ENCODE measurements at regions not wholly inside any gene's neighbourhood (a gene's known extent, or its start where the extent isn't known, plus 50 kb on each side); places are given as distances from the start of the nearest gene placed in this dataset.

GRCh38 chr5:174359071-174359470, 313.6 kb downstream of the NSG2 start:
- Mint-ChIP-seq H3K9me3 (peaks cover 11% of the 10 kb centered on the region), H3K27me3 (no peaks in the 10 kb centered on the region)
- POLR2A ChIA-PET, result no interaction called here

GRCh38 chr5:174362514-174362913, 317.0 kb downstream of the NSG2 start:
- ATAC-seq (ENCODE audit: low read depth) (no peak), DNase-seq (no peak)
- POLR2A ChIA-PET, result no interaction called here
- no peak overlapping the region for H3K27ac Mint-ChIP-seq
- H3K9me3 Mint-ChIP-seq, result peaks cover 11% of the 10 kb centered on the region
- no peaks in the 10 kb centered on the region for H3K36me3 Mint-ChIP-seq
- no peak overlapping the region for H3K4me3 Mint-ChIP-seq
- peaks cover 3% of the 10 kb centered on the region for H3K27me3 Mint-ChIP-seq
- H3K4me1 Mint-ChIP-seq, result no peaks in the 10 kb centered on the region

More at GRCh38 chr5:174359071-174359470, 313.6 kb downstream of the NSG2 start:
- Mint-ChIP-seq H3K36me3 (no peaks in the 10 kb centered on the region), H3K4me1 (no peaks in the 10 kb centered on the region), H3K27ac (no peak overlapping the region), H3K4me3 (no peak overlapping the region)
- ATAC-seq (ENCODE audit: low read depth) (no peak), DNase-seq (no peak)

- POLR2A ChIA-PET, result no interaction called here
- ATAC-seq (ENCODE audit: low read depth) (no peak), DNase-seq (no peak)
- Mint-ChIP-seq H3K36me3 (no peaks in the 10 kb centered on the region), H3K27ac (no peak overlapping the region), H3K4me3 (no peak overlapping the region), H3K27me3 (peaks cover 3% of the 10 kb centered on the region), H3K9me3 (peaks cover 11% of the 10 kb centered on the region), H3K4me1 (no peaks in the 10 kb centered on the region)
These were observed 318.4 kb downstream of the NSG2 start for GRCh38 chr5:174363934-174364333.

- no peak overlapping the region for H3K4me3 Mint-ChIP-seq
These were observed 319.2 kb downstream of the NSG2 start for GRCh38 chr5:174364676-174365075.

GRCh38 chr5:174371600-174372094, 326.1 kb downstream of the NSG2 start:
- POLR2A ChIA-PET, result no interaction called here

More at GRCh38 chr5:174364676-174365075, 319.2 kb downstream of the NSG2 start:
- Mint-ChIP-seq H3K27me3 (peaks cover 3% of the 10 kb centered on the region), H3K9me3 (peaks cover 11% of the 10 kb centered on the region), H3K4me1 (no peaks in the 10 kb centered on the region), H3K27ac (no peak overlapping the region), H3K36me3 (no peaks in the 10 kb centered on the region)
- POLR2A ChIA-PET, result no interaction called here
- ATAC-seq (ENCODE audit: low read depth) (no peak), DNase-seq (no peak)

GRCh38 chr5:174374206-174374605, 328.7 kb downstream of the NSG2 start:
- DNase-seq (no peak), ATAC-seq (ENCODE audit: low read depth) (no peak)
- H3K9me3 Mint-ChIP-seq, result no peaks in the 10 kb centered on the region
- no peak overlapping the region for H3K27ac Mint-ChIP-seq
- H3K27me3 Mint-ChIP-seq, result no peaks in the 10 kb centered on the region
- no peaks in the 10 kb centered on the region for H3K4me1 Mint-ChIP-seq
- no peak overlapping the region for H3K4me3 Mint-ChIP-seq
- POLR2A ChIA-PET, result no interaction called here
- no peaks in the 10 kb centered on the region for H3K36me3 Mint-ChIP-seq

More at GRCh38 chr5:174371600-174372094, 326.1 kb downstream of the NSG2 start:
- no peaks in the 10 kb centered on the region for H3K4me1 Mint-ChIP-seq
- H3K27ac Mint-ChIP-seq, result no peak overlapping the region
- H3K9me3 Mint-ChIP-seq, result no peaks in the 10 kb centered on the region
- no peaks in the 10 kb centered on the region for H3K36me3 Mint-ChIP-seq
- H3K4me3 Mint-ChIP-seq, result no peak overlapping the region
- H3K27me3 Mint-ChIP-seq, result no peaks in the 10 kb centered on the region
- ATAC-seq (ENCODE audit: low read depth) (no peak), DNase-seq (no peak)

GRCh38 chr5:174376056-174376455, 330.6 kb downstream of the NSG2 start:
- DNase-seq (no peak), ATAC-seq (ENCODE audit: low read depth) (no peak)
- Mint-ChIP-seq H3K4me3 (no peak overlapping the region), H3K4me1 (no peaks in the 10 kb centered on the region), H3K36me3 (no peaks in the 10 kb centered on the region), H3K27ac (no peak overlapping the region), H3K27me3 (no peaks in the 10 kb centered on the region), H3K9me3 (no peaks in the 10 kb centered on the region)
- POLR2A ChIA-PET, result no interaction called here

- no peaks in the 10 kb centered on the region for H3K27me3 Mint-ChIP-seq
- ATAC-seq (ENCODE audit: low read depth), result no peak
- no peaks in the 10 kb centered on the region for H3K36me3 Mint-ChIP-seq
- no peak overlapping the region for H3K27ac Mint-ChIP-seq
- no peaks in the 10 kb centered on the region for H3K4me1 Mint-ChIP-seq
- no peak for DNase-seq
- no peaks in the 10 kb centered on the region for H3K9me3 Mint-ChIP-seq
- POLR2A ChIA-PET, result no interaction called here
- no peak overlapping the region for H3K4me3 Mint-ChIP-seq
These were observed 331.3 kb downstream of the NSG2 start for GRCh38 chr5:174376726-174377373.

- H3K9me3 Mint-ChIP-seq, result no peaks in the 10 kb centered on the region
- no peaks in the 10 kb centered on the region for H3K36me3 Mint-ChIP-seq
- DNase-seq, result no peak
- peaks cover 2% of the 10 kb centered on the region for H3K4me1 Mint-ChIP-seq
- no peak overlapping the region for H3K27ac Mint-ChIP-seq
- H3K27me3 Mint-ChIP-seq, result no peaks in the 10 kb centered on the region
- ATAC-seq (ENCODE audit: low read depth), result no peak
- no peak overlapping the region for H3K4me3 Mint-ChIP-seq
- POLR2A ChIA-PET, result no interaction called here
These were observed 332.8 kb downstream of the NSG2 start for GRCh38 chr5:174378121-174378874.

GRCh38 chr5:174380311-174380710, 334.8 kb downstream of the NSG2 start:
- H3K36me3 Mint-ChIP-seq, result no peaks in the 10 kb centered on the region
- peaks cover 2% of the 10 kb centered on the region for H3K4me1 Mint-ChIP-seq
- POLR2A ChIA-PET, result no interaction called here
- no peak overlapping the region for H3K27ac Mint-ChIP-seq
- H3K9me3 Mint-ChIP-seq, result no peaks in the 10 kb centered on the region
- no peaks in the 10 kb centered on the region for H3K27me3 Mint-ChIP-seq
- DNase-seq (no peak), ATAC-seq (ENCODE audit: low read depth) (no peak)
- H3K4me3 Mint-ChIP-seq, result no peak overlapping the region

GRCh38 chr5:174381241-174381640, 335.7 kb downstream of the NSG2 start:
- Mint-ChIP-seq H3K27me3 (no peaks in the 10 kb centered on the region), H3K27ac (no peak overlapping the region), H3K9me3 (no peaks in the 10 kb centered on the region), H3K36me3 (no peaks in the 10 kb centered on the region), H3K4me1 (peaks cover 2% of the 10 kb centered on the region), H3K4me3 (no peak overlapping the region)
- no peak for DNase-seq
- POLR2A ChIA-PET, result no interaction called here
- ATAC-seq (ENCODE audit: low read depth), result no peak

GRCh38 chr5:174383210-174384167, 338.0 kb downstream of the NSG2 start:
- H3K27me3 Mint-ChIP-seq, result no peaks in the 10 kb centered on the region

GRCh38 chr5:174384509-174384947, 339.0 kb downstream of the NSG2 start:
- H3K27me3 Mint-ChIP-seq, result peaks cover 1% of the 10 kb centered on the region
- H3K4me1 Mint-ChIP-seq, result peaks cover 2% of the 10 kb centered on the region
- H3K4me3 Mint-ChIP-seq, result no peak overlapping the region
- no peak overlapping the region for H3K27ac Mint-ChIP-seq
- ATAC-seq (ENCODE audit: low read depth) (no peak), DNase-seq (no peak)
- H3K9me3 Mint-ChIP-seq, result no peaks in the 10 kb centered on the region
- H3K36me3 Mint-ChIP-seq, result no peaks in the 10 kb centered on the region
- POLR2A ChIA-PET, result no interaction called here

More at GRCh38 chr5:174383210-174384167, 338.0 kb downstream of the NSG2 start:
- ATAC-seq (ENCODE audit: low read depth), result no peak
- POLR2A ChIA-PET, result no interaction called here
- H3K4me1 Mint-ChIP-seq, result peaks cover 2% of the 10 kb centered on the region
- no peak overlapping the region for H3K27ac Mint-ChIP-seq
- H3K9me3 Mint-ChIP-seq, result no peaks in the 10 kb centered on the region
- DNase-seq, result no peak
- no peaks in the 10 kb centered on the region for H3K36me3 Mint-ChIP-seq
- no peak overlapping the region for H3K4me3 Mint-ChIP-seq

Measured in activated naive CD8-positive, alpha-beta T cell treated with anti-CD3 and anti-CD28 coated beads, Interleukin-2, amount 10 ng/mL, durations not matched to agents 7 days and 5 days (primary cell).